Heart left ventricle (tissue), 13 donors: ENCODE measurements at regions not wholly inside any gene's neighbourhood (a gene's known extent, or its start where the extent isn't known, plus 50 kb on each side); places are given as distances from the start of the nearest gene placed in this dataset.

Source experiments
- POLR2A ChIP-seq, 2 donors: fragments of 450-650 bp; IDR thresholded peaks; one replicate each; pipeline ENCODE4 v1.6.1; 2017; ENCODE audit warnings: antibody characterized with exemption in 2 of 2, mild to moderate bottlenecking in 2 of 2, moderate library complexity in 2 of 2
- TF ChIP-seq, protein P1 (sequence below), 12 donors: fragments of 200-600 bp; sonication (generic) in 4 of 12; IDR thresholded peaks; one replicate each; pipeline versions ENCODE4 v1.5.0 to v1.8.0; 2018 to 2022; ENCODE audit warnings: antibody characterized with exemption in 12 of 12, mild to moderate bottlenecking in 5 of 12
- donor health status: ischemic (EF 13 %, LVEDD 7.1; RV severe dilation, severe dysfunction).
- donor health status: DM: no; HTN: yes; CAD: no.
- donor health status: DM: no; HTN: no; CAD: no.
- donor health status: ischemic (EF 25% LVEDD 6.9; RV normal size, moderate dysfunction).
- donor health status: ischemic (EF 25% LVEDD 5.7; RV mildly dilated, moderate dysfunction).
- donor health status: ischemic (EF 35%, LVEDD 5.7; RV mildly dilated, moderate dysfunction).
- donor health status: nonischemic (EF 11% LVEDD 7.7; RV severe dilation, severe dysfunction).
- donor health status: DM: yes; HTN: yes; CAD: no.
- donor health status: PGD.
- donor health status: ischemic (EF 29% LVEDD 5.4; RV normal size, mild dysfunction).
- donor health status: nonischemic (EF 23%, LVEDD 6.1; RV moderate dilation, normal function).

- no peak for TF ChIP-seq POLR2A (IDR thresholded peaks at IDR 0.05)
- TF ChIP-seq, protein P1, sequence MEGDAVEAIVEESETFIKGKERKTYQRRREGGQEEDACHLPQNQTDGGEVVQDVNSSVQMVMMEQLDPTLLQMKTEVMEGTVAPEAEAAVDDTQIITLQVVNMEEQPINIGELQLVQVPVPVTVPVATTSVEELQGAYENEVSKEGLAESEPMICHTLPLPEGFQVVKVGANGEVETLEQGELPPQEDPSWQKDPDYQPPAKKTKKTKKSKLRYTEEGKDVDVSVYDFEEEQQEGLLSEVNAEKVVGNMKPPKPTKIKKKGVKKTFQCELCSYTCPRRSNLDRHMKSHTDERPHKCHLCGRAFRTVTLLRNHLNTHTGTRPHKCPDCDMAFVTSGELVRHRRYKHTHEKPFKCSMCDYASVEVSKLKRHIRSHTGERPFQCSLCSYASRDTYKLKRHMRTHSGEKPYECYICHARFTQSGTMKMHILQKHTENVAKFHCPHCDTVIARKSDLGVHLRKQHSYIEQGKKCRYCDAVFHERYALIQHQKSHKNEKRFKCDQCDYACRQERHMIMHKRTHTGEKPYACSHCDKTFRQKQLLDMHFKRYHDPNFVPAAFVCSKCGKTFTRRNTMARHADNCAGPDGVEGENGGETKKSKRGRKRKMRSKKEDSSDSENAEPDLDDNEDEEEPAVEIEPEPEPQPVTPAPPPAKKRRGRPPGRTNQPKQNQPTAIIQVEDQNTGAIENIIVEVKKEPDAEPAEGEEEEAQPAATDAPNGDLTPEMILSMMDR (IDR thresholded peaks at IDR 0.05): no peak
Observed at GRCh38 chr5:159836691-159837090, 79.6 kb upstream of the ADRA1B start.
